GM20000 (cell line): ENCODE measurements at regions not wholly inside any gene's neighbourhood (a gene's known extent, or its start where the extent isn't known, plus 50 kb on each side); places are given as distances from the start of the nearest gene placed in this dataset.
A peak's percentile ranks its signal among the peaks of the same experiment; 100 is the strongest.

Source experiments
- DNase-seq: peaks from one replicate; pipeline ENCODE4 v3.0.0; 2012; ENCODE audit warnings: low spot score
- CTCF ChIP-seq: IDR thresholded peaks from 2 replicates; pipeline ENCODE4 v1.5.1; 2012; ENCODE audit warnings: mild to moderate bottlenecking, control low read depth; ENCODE audit errors: extremely low read depth, missing control alignments

DNA sequence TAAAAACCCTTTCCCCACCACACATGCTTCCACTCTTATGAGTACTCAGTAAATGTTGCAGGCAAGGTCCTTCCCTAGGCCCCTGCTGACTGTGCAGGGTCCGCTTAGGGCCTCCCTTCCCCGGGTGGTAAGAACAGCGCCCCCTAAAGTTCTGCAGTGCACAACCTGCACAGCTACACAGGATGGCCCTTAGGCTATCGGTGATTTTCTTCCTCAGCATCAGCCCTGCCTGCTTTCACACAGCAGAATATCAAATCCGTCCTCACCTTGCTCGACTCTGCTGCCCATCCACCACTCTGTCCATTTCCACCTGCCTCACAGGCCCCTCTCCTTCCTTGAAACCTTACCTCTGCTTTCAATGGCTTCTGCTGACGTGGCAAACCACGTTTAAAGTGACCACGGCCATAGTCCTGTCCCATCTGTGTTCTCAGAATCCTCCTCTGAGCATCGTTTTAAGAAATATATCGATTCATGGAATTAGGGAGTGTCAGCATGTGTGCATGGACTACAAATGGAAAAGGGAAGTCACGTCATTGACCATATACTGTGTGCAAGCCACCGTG lies 51.4 kb upstream of the TMEM132E start:
- DNase-seq: no peak
- TF ChIP-seq CTCF: no peak

DNA sequence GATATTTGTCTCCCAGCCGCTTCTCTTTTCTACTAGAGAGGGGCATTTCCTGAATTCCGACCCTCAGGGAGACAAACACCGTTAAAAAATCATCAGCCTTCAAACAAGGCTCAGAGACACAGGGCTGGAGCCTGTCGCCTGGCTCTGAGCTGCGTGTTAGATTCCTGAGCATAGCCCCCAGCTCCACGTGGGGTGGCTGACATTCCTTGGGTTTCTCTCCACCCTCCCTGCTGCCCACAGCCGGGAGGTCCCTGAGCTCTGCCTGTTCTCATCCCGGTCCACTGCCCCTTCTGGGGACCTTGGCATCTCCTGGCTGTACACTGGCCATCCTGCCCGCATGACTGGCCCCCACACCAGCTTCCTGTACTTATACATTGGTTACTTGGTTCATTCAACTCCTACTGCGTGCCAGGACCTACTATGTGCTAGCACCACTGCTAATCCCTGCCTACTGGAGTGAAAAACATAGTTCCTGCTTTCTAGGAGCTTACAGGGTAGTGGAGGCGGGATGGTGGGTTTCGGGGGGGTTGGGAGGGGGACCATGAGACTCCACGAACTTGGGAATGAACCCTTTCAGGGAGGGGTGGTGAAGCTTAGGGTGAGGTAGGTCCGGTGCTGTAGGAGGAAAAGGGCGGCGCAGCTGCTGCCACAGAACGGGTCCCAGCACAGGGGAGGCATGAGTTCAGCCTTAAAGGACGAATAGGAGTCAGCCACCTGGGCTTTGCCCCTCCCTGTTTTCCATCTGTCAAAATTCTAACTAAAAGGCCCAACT lies 52.1 kb upstream of the TMEM132E start:
- no peak for DNase-seq
- TF ChIP-seq CTCF: no peak

GRCh38 chr17:34525651-34526050 lies 53.7 kb upstream of the TMEM132E start:
- no peak for DNase-seq
- no peak for TF ChIP-seq CTCF

GRCh38 chr17:34521955-34522354 lies 57.4 kb upstream of the TMEM132E start:
- DNase-seq: no peak
- TF ChIP-seq CTCF: no peak

GRCh38 chr17:34519282-34519681 lies 60.1 kb upstream of the TMEM132E start:
- TF ChIP-seq CTCF: peak; percentile 46
- DNase-seq: peak; percentile 28

GRCh38 chr17:34517406-34517805 lies 62.0 kb upstream of the TMEM132E start:
- TF ChIP-seq CTCF: no peak
- no peak for DNase-seq

DNA sequence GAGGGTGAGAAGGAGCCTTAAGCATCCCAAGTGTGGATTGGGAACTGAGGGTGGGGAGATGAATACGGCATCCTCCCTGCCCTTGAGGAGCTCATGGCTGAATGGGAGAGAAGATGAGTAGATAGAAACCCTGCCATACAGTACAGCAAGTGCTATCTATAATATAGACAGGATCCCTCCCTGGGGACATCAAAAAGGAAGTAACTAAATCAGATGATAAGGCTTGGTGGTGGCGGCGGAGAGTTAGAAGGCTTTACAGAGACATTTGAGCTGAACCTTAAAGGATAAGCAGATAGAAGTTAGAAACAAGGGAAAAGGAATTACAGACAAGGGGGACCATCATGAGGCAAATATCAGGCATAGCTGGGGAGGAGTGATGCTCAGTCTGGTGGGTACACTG lies 67.5 kb upstream of the TMEM132E start:
- DNase-seq: no peak
- no peak for TF ChIP-seq CTCF
